SK-N-SH (cell line): ENCODE measurements at regions not wholly inside any gene's neighbourhood (a gene's known extent, or its start where the extent isn't known, plus 50 kb on each side); places are given as distances from the start of the nearest gene placed in this dataset.

ENCODE experiments used
- FOXM1 ChIP-seq: IDR thresholded peaks from 2 replicates; pipeline ENCODE4 v1.4.0; 2012; ENCODE audit warnings: low read depth, mild to moderate bottlenecking
- GATA2 ChIP-seq: sonication (generic); formaldehyde crosslinking; IDR thresholded peaks from 2 replicates; pipeline ENCODE4 v1.5.0; 2020; ENCODE audit warnings: mild to moderate bottlenecking, missing genetic modification reagents
- NFIC ChIP-seq: IDR thresholded peaks from 2 replicates; pipeline ENCODE4 v1.4.0; 2012; ENCODE audit warnings: borderline replicate concordance
- YY1 ChIP-seq: IDR thresholded peaks from 2 replicates; pipeline ENCODE4 v1.4.0; 2012; ENCODE audit warnings: low read depth, mild to moderate bottlenecking
- TF ChIP-seq, protein P1 (sequence below): fragments of 200-600 bp; sonication (generic); IDR thresholded peaks from 2 replicates; pipeline ENCODE4 v1.6.1; 2017; ENCODE audit warnings: antibody characterized with exemption, mild to moderate bottlenecking, moderate library complexity

DNA sequence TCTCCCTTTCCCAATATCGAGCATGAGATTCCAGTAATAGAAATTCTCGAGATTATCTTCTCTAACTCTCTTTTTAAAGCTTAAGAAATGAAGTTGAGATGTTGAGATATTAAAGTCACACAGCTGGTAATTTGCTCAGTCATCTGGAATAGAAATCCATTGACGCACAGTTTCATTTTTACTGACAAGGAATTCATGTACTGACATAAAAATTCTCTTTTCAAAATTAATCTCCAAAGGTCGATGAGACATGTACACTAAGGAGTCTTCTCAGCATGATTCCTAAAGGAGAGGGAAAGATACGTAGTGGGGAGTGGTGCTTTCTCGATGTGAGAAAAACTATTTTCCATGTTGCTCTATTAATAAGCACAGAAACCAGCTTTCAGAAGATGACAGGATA lies 1639.5 kb upstream of the MIR17HG start:
- TF ChIP-seq YY1 (no peak), NFIC (no peak), GATA2 (no peak), FOXM1 (no peak)
- TF ChIP-seq, protein P1, sequence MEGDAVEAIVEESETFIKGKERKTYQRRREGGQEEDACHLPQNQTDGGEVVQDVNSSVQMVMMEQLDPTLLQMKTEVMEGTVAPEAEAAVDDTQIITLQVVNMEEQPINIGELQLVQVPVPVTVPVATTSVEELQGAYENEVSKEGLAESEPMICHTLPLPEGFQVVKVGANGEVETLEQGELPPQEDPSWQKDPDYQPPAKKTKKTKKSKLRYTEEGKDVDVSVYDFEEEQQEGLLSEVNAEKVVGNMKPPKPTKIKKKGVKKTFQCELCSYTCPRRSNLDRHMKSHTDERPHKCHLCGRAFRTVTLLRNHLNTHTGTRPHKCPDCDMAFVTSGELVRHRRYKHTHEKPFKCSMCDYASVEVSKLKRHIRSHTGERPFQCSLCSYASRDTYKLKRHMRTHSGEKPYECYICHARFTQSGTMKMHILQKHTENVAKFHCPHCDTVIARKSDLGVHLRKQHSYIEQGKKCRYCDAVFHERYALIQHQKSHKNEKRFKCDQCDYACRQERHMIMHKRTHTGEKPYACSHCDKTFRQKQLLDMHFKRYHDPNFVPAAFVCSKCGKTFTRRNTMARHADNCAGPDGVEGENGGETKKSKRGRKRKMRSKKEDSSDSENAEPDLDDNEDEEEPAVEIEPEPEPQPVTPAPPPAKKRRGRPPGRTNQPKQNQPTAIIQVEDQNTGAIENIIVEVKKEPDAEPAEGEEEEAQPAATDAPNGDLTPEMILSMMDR: no peak
